Retinal pigment epithelial cell (primary cell): ENCODE measurements at regions not wholly inside any gene's neighbourhood (a gene's known extent, or its start where the extent isn't known, plus 50 kb on each side); places are given as distances from the start of the nearest gene placed in this dataset.

Source experiments
- DNase-seq: peaks from one replicate; pipeline ENCODE4 v3.0.0-alpha.2; 2010; ENCODE audit warnings: low read depth
- H3K4me3 ChIP-seq: 2 replicates; pipeline ENCODE4 v1.5.1; 2011; ENCODE audit warnings: mild to moderate bottlenecking, low read length, control low read depth, moderate library complexity
- TF ChIP-seq, protein P1 (sequence below): conservative IDR thresholded peaks from 2 replicates; pipeline ENCODE4 v1.5.1; 2011; ENCODE audit warnings: low read depth, low read length, control low read depth, inconsistent platforms

- no peak overlapping the region for H3K4me3 ChIP-seq
- TF ChIP-seq, protein P1, sequence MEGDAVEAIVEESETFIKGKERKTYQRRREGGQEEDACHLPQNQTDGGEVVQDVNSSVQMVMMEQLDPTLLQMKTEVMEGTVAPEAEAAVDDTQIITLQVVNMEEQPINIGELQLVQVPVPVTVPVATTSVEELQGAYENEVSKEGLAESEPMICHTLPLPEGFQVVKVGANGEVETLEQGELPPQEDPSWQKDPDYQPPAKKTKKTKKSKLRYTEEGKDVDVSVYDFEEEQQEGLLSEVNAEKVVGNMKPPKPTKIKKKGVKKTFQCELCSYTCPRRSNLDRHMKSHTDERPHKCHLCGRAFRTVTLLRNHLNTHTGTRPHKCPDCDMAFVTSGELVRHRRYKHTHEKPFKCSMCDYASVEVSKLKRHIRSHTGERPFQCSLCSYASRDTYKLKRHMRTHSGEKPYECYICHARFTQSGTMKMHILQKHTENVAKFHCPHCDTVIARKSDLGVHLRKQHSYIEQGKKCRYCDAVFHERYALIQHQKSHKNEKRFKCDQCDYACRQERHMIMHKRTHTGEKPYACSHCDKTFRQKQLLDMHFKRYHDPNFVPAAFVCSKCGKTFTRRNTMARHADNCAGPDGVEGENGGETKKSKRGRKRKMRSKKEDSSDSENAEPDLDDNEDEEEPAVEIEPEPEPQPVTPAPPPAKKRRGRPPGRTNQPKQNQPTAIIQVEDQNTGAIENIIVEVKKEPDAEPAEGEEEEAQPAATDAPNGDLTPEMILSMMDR = no peak
- DNase-seq = no peak
These were observed 335.2 kb upstream of the RNF32 start for GRCh38 chr7:156305351-156305750.

GRCh38 chr7:156282816-156283215 lies 357.8 kb upstream of the RNF32 start:
- DNase-seq = no peak
- TF ChIP-seq, protein P1 = no peak
- no peak overlapping the region for H3K4me3 ChIP-seq

DNA sequence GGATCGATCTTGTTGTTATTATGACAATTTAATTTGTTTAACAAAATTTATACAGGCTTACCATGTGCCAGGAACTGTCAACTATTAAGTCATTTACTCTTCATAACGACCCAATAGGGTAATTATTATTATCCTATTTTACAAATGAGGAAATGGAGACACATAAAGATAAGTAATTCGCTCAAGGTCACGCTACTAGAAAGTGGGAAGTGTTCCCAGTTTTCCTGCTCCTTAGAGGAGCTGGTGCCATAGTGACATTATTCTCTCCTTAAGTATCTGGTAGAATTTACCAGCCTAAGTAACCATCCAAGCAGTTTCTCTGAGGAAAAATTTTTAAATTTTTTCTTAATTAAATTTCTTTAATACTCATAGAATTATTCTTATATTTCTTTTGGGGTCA lies 360.9 kb upstream of the RNF32 start:
- no peak overlapping the region for H3K4me3 ChIP-seq
- DNase-seq = no peak
- TF ChIP-seq, protein P1 = no peak

DNA sequence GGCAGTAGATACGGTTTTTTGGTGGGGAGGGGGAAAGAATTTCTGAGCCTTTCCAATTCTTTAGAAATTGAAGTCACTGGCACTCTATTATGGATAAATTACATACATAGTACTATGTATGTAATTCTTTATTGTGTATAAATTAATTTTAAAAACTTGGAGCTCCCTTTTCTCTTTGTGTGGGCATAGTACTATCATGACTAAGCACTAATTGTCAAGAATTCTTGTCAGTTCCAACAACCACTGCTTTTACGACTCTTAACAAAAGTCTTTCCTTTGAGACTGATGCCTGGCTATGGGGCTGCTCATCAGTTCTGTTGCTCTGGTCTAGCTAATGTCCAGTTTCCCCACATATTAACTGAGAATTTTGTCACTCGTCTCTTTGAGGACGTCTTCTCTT lies 365.3 kb upstream of the RNF32 start:
- DNase-seq = no peak
- H3K4me3 ChIP-seq = no peak overlapping the region
- TF ChIP-seq, protein P1 = no peak

- DNase-seq = no peak
- TF ChIP-seq, protein P1 = no peak
- no peak overlapping the region for H3K4me3 ChIP-seq
These were observed 366.0 kb upstream of the RNF32 start for GRCh38 chr7:156274557-156274956.

DNA sequence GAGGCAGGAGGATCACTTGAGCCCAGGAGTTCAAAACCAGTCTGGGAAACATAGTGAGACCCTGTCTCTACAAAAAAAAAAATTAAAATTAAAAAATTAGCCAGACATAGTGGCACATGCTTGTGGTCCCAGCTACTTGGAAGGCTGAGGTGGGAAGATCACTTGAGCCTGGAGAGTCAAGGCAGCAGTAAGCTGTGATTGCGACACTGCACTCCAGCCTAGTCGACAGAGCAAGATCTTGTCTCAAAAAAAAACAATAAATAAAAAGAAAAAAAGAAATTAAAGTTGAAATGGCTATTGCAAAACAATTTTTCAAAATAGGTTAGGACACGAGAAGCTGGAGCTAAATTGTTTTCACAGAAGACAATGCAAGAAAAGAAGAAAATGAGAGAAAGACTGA lies 379.0 kb upstream of the RNF32 start:
- no peak overlapping the region for H3K4me3 ChIP-seq
- DNase-seq = no peak
- TF ChIP-seq, protein P1 = no peak

DNA sequence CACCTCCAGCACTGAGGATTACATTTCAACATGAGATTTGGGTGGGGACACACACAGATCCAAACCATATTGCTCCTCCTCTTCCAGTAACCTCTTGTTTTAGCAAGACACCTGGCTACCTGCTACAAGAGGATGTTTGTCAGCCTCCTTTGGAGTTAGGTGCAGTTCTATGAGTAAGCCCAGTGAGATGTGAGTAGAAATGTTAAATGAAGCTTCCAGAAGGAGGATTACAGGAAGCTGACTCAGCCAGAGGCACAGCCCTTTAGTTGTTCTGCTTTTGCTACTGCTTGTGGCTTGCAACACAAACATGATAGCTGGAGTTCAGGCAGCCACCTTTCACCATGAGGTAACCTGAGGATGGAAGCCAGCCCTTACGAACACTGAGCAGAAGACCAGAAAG lies 382.7 kb upstream of the RNF32 start:
- TF ChIP-seq, protein P1 = no peak
- H3K4me3 ChIP-seq = no peak overlapping the region
- DNase-seq = no peak
